ENCODE measurements at regions not wholly inside any gene's neighbourhood (a gene's known extent, or its start where the extent isn't known, plus 50 kb on each side); places are given as distances from the start of the nearest gene placed in this dataset.

GRCh38 chr4:123822353-123822752 lies 425.8 kb downstream of the SPRY1 start:
- Histone ChIP-seq H3K4me3 (no peak overlapping the region), H3K36me3 (no peaks in the 10 kb centered on the region), H3K27ac (no peak overlapping the region), H3K4me1 (no peaks in the 10 kb centered on the region), H3K27me3 (no peaks in the 10 kb centered on the region), H3K9me3 (no peaks in the 10 kb centered on the region)
- TF ChIP-seq CTCF (IDR thresholded peaks at IDR 0.05) (no peak), POLR2A (IDR thresholded peaks at IDR 0.05) (no peak)
- DNase-seq = no peak

GRCh38 chr4:123823244-123823643 lies 426.6 kb downstream of the SPRY1 start:
- TF ChIP-seq POLR2A (IDR thresholded peaks at IDR 0.05) = no peak
- no peak for TF ChIP-seq CTCF (IDR thresholded peaks at IDR 0.05)
- Histone ChIP-seq H3K4me3 (no peak overlapping the region), H3K4me1 (no peaks in the 10 kb centered on the region), H3K36me3 (no peaks in the 10 kb centered on the region), H3K27ac (no peak overlapping the region), H3K27me3 (no peaks in the 10 kb centered on the region), H3K9me3 (no peaks in the 10 kb centered on the region)
- no peak for DNase-seq

GRCh38 chr4:123824524-123824923 lies 427.9 kb downstream of the SPRY1 start:
- TF ChIP-seq POLR2A (IDR thresholded peaks at IDR 0.05) (no peak), CTCF (IDR thresholded peaks at IDR 0.05) (no peak)
- Histone ChIP-seq H3K27me3 (no peaks in the 10 kb centered on the region), H3K9me3 (no peaks in the 10 kb centered on the region), H3K4me3 (no peak overlapping the region), H3K36me3 (no peaks in the 10 kb centered on the region), H3K27ac (no peak overlapping the region), H3K4me1 (no peaks in the 10 kb centered on the region)
- no peak for DNase-seq

DNA sequence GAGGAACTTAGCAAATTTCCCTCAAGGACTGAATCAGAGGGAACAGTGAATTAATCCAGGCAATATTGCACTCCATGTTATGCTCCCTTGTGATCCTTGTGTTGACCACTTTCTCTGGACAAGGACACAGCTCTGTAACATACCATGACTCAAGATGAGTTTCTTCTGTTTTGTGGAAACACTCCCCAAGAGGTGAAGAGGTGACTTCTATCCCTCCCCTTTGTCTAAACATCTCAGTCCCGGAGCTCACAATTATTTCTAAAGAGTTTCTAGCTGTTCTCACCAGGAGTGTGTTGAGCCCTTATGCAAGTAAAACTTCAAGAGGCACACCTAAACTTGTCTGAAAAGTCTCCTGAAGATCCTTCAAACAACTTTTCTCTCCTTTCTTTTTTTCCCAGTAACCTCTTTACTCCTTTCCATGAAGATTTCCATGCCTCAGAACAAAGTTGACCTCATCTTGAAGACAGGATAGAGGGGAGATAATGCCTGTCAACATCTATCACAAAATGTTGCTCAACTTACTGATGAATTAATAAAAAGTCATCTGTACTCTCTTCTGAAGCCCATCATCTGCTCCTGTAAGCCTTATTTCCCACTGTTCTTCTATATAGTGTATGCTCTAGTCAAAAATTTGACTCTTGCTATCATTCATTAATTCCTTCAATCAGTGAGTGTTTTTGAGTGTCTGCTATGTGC lies 429.1 kb downstream of the SPRY1 start:
- Histone ChIP-seq H3K4me1 (no peaks in the 10 kb centered on the region), H3K9me3 (no peaks in the 10 kb centered on the region), H3K27ac (no peak overlapping the region), H3K27me3 (no peaks in the 10 kb centered on the region), H3K4me3 (no peak overlapping the region), H3K36me3 (no peaks in the 10 kb centered on the region)
- DNase-seq = no peak
- TF ChIP-seq CTCF (IDR thresholded peaks at IDR 0.05) (no peak), POLR2A (IDR thresholded peaks at IDR 0.05) (no peak)

GRCh38 chr4:123826896-123827295 lies 430.3 kb downstream of the SPRY1 start:
- no peak overlapping the region for H3K27ac ChIP-seq

More at GRCh38 chr4:123826896-123827295, 430.3 kb downstream of the SPRY1 start:
- H3K9me3 ChIP-seq = no peaks in the 10 kb centered on the region
- DNase-seq = no peak
- H3K27me3 ChIP-seq = no peaks in the 10 kb centered on the region
- no peak overlapping the region for H3K4me3 ChIP-seq
- no peak for TF ChIP-seq CTCF (IDR thresholded peaks at IDR 0.05)
- no peak for TF ChIP-seq POLR2A (IDR thresholded peaks at IDR 0.05)
- no peaks in the 10 kb centered on the region for H3K4me1 ChIP-seq
- H3K36me3 ChIP-seq = no peaks in the 10 kb centered on the region
